Stimulated activated CD4-positive, alpha-beta T cell treated with anti-CD3 and anti-CD28 coated beads, Interleukin-2, amount 100 ng/mL, for 24 hours (primary cell): ENCODE measurements at regions not wholly inside any gene's neighbourhood (a gene's known extent, or its start where the extent isn't known, plus 50 kb on each side); places are given as distances from the start of the nearest gene placed in this dataset.

Experiments used
- DNase-seq, 2 donors: peaks; one replicate each; pipeline ENCODE4 v3.0.0-alpha.2; 2020

DNA sequence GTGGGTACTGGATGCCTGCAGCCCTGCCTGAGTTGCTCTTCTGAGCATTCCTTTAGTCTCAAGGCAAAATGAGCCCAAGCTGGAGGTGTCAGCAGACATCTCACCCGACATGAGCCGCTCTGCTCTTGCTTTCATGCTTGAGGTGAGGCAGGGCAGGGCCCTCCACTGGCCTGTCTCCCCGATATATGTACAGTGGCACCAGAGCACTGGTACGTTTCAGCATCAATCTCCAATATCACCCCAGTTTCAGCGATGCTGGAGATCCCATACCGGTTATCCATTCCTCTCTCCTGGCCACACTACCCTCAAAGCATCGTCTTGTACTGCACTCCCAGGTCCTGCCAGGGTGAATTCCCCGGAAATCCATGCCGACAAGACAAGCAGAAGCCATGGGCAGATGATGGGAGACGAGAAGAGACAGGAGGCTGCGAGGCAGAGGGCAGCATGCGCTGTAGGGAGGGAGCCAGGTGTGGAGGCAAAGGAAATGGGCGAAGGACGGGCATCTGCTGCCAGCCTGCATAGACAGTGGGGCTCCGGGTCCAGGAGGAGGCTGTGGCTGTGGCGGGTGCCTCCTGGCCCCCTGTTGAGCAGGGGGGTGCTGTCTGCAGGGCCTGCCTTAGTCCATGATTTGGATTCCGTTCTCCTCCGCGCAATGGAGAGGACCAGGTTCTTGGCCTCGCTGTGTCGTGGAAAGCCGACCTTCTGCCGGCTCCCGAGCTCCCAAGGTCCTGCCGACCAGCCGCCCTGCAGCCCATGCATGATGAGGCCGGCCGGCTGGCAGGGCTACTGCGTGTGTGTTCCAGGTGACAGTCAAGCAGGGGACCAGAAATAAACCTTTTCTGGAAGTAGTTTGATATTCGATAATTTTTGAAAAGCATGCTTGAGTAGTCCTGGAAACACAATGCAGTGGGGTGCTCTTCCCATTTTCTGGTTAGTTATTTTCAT is 152.2 kb upstream of the IRX2 start:
- DNase-seq, result no peak

DNA sequence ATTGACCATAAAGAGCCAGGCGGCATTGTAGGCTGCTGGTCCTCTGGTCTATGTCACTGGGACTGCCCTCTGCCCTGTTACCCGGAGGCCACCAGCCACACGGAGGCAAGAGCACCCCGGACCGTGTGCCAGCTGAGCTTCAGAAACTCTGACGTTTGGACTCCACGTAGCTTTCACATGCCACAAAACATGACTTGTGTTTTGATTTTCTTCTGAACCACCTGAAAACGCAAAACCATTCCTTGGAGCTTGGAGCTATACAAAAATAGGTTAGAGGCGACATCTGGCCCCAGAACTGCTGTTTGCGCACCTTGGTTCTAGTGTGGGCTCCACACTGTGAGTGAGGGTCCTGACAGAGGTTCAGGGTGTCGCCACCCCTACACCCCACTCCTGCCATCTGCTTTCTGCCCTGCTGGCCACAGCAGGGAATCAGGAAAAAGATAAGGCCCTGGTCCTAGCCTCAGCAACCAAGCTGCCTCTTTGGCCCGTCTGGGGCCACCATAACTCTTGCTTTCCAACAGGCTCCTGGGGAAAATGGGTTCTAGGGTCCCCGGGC is 151.3 kb upstream of the IRX2 start:
- no peak for DNase-seq

DNA sequence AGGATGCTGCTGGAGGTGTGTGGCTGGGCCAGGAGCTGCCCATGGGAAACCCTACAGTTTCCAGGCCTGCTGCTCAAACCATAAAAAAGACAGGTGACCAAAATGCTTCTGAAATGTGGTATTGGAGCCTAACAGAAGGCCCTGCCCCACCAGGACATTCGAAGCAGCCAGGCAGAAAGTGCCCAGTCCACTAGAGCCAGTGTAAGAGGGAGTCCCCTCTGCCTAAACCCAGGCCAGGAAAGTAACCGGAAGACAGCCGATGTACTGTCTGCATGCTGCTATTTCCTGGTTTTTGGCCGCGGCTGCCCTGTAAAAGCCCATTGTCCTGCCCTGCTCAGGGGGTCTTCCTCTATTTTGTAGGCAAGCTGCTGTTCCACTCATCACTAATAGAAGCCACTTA is 150.7 kb upstream of the IRX2 start:
- no peak for DNase-seq

- DNase-seq, result no peak
These were observed 150.0 kb upstream of the IRX2 start for GRCh38 chr5:2901511-2901910.

DNA sequence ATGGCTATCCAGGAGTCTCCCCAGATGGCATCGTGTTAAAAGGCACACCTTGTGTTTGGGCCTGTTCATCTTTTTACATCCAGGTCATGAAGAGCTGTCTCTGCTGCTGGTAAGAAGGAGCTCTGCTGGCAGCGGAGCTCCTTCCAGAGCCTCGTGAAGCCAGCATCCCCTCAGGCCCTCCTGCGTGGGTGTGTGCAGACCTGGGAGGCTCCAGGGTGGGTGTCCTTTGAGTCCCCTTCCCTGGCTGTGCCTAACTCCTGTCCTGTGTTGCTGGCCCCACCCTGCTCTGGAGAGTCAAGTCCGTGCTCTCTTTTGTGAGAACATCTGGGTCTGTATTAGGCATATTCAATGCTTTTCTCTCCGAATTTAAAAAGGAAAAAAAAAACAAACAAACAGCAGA is 149.6 kb upstream of the IRX2 start:
- no peak for DNase-seq

- DNase-seq, result no peak
These were observed 148.9 kb upstream of the IRX2 start for GRCh38 chr5:2900360-2900759.

DNA sequence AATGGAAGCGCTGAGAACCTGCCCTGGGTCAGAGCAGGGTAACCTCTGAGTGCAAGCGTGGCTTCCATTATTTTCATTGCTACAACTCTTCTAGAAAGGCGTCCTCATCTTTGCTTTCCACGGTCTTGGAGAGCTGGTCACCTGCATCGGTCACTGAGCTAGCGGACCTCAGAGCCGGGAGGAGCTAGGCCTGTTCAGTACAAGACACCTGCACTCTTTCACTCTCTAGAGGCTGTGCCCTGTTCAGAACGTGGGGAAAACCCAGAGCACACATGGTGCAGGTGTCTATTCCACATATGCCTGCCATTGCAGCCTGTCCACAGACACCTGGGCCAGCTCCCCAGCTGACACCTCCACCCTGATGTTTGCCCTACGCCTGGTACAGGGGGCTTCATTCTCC is 147.8 kb upstream of the IRX2 start:
- DNase-seq, result no peak

DNA sequence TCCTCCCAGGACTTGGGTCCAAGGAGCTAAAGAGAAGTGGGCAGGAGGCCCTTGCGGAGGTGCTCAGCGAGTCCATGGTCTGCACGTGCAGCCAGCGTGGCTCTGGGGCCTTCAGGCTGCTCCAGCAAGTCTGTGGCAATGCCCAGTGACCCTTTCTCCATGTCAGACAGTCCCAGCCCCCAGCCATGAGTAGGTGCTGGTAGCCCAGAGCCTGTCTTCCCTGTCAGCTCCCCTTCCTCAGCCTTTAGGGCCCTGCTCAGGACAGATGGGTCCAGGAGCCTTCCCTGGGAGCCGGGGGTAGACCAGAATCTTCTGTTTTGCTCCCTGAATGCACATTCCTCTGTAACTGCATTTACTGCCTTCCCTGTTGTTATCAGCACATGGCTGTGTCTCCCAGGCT is 147.2 kb upstream of the IRX2 start:
- DNase-seq, result no peak

GRCh38 chr5:2897276-2897961 is 145.9 kb upstream of the IRX2 start:
- DNase-seq, result no peak

DNA sequence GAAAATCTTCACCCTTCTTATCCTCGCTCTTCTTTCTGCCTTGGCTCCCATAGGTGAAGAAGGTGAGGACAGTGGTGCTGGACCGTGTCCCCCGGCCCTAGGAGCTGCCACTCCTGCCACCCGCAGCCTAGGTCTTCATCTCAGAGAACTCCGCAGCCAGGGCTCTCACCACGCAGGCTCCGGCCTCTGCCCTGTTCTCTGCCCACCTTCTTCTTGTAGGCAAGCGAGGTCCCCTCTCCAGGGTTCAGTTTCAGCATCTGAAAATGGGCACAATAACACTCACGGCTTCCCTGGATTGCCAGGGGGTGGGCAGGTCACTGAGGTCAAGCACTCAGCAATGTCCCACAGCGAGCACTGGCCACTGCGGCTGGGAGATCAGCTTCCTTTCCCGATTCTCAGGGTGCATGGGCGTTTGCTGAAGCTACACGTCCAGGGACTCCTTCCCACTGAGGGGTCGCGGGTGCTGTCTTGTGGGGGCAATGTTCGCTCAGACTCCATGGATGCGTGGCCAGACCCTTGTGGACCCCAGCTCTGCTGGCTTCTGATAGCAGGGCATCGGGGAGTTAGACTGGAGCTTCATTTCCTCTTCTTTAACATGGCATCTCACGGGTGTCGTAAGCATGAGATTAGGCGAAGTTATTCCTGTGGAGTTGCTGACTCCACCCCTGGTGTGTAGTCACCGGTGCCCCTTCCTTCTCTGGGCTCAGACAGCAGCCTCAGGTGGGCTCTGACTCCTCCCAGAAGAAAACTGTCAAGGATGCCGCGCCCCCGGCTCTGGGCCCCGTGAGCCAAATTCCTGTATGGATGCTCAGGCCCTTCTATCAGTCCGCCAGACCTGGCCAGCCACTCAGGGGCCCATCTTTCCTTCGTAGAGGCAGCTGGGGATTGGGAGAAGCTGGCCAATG is 145.1 kb upstream of the IRX2 start:
- DNase-seq, result no peak

GRCh38 chr5:2895876-2896275 is 144.4 kb upstream of the IRX2 start:
- DNase-seq, result no peak

DNA sequence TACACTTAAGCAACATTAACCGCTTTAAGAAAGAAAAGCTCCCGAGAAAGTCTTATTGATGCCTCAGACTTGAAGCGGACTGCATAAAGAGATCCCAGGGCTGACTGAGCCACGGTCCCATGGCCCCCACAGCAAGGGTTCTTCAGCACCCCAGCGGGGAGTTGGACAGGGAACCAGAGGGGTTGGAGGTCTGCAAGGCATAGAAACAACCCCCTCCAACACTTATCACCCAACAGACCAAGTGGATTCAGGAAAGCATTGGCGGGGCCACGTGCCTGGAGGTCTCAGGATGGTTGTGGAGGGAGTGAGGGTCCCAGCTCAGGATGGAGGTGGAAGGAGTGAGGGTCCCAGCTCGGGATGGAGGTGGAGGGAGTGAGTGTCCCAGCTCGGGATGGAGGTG is 143.7 kb upstream of the IRX2 start:
- no peak for DNase-seq

GRCh38 chr5:2894736-2895135 is 143.3 kb upstream of the IRX2 start:
- DNase-seq, result no peak

- no peak for DNase-seq
These were observed 142.8 kb upstream of the IRX2 start for GRCh38 chr5:2894316-2894715.

- DNase-seq, result no peak
These were observed 141.1 kb upstream of the IRX2 start for GRCh38 chr5:2892466-2893000.

- DNase-seq, result no peak
These were observed 140.3 kb upstream of the IRX2 start for GRCh38 chr5:2891781-2892180.

DNA sequence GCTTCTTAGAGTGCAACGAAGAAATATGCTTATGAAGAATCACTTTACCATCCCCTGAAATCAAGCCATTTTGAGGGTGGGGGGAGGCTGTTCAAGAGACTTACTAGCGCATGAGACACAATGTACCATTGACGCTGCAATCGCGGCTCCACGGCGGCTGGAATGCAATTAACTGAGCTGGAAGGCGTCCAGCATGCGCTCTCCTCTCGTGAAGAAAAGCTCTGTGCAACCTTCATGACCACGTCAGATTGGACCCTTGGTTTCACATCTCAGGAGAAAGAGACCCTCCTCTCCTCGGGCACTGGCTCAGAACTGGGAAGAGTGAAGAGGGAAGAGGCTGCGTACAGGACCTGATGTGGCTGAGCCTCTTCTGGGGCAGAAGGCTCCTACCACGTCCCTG is 138.5 kb upstream of the IRX2 start:
- no peak for DNase-seq

- no peak for DNase-seq
These were observed 137.1 kb upstream of the IRX2 start for GRCh38 chr5:2888520-2889060.

DNA sequence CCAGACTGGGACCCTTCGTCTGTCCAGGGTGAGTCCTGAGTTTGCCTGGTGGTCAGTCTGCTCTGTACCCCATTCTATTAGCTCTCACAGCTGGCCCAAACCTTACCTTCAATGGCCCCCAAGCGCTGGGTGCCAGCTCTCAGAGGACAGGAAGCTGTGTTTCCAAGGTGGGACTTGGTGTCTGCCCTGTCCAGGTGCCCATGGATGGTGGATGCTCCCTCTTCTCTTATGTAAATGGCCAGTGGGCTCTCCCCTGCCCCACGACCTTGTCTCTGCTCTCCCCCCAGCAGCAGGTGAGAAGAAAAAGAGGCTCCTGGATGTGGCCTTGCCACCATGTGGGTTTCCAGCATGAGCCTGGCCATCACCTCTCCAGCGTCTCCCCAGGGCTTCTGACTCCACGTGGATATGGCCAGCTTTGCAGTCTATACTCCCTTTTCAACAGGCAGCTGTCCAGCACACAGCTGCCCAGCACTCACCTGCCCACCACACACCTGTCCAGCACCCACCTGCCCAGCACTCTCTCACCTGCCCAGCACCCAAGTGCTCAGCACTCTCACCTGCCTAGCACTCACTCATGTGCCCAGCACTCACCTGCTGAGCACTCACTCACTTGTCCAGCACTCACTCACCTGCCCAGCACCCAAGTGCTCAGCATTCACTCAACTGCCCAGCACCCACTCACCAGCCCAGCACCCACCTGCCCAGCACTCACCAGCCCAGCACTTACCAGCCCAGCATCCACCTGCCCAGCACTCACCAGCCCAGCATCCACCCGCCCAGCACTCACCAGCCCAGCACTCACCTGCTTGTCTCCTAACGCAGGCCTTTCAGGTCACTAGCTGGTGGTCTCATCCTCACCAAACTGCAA is 136.2 kb upstream of the IRX2 start:
- DNase-seq, result no peak

GRCh38 chr5:2886531-2886930 is 135.1 kb upstream of the IRX2 start:
- DNase-seq, result no peak

GRCh38 chr5:2883771-2884170 is 132.3 kb upstream of the IRX2 start:
- DNase-seq, result no peak
